ENCODE measurements at regions not wholly inside any gene's neighbourhood (a gene's known extent, or its start where the extent isn't known, plus 50 kb on each side); places are given as distances from the start of the nearest gene placed in this dataset.

DNA sequence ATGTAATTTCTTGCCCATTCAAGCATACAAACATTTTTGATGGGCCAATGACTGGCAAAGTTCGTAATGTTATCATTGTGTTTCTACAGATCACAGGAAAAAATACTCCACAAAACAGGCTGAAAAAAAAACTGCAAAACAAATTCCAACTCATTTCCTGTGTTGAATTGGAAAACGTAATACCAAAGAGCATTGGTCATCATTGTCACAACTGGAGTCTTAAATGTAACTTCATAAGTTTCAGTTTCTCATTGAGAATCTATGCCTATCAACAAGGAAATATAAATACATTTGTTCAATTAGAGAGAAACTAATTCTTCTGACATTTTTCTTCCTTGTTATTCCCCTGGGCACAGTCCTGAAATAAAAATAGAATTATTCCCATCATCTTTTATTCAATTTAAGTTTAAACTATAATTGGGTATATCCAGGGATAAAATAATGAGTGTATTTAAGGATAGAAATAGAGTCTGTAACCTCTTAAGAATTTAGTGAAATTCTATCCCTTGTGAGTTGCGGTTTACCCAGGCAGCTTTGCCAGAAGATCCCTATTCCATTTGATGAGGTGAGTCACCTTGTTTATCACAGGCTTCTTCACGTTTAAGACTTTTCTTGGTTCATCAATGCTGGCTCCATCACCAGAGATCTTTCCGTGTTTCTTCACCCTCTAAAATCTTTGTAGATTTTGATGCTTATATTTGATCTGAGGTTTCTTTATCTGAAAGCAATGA is 112.7 kb upstream of the ITGA1 start:
- Histone ChIP-seq H3K9me2 (ENCODE audit: insufficient read depth, low read length) (no peaks in the 10 kb centered on the region), H3K9ac (ENCODE audit: low read length) (no peak overlapping the region), H3F3A (ENCODE audit: insufficient read depth, low read length, poor library complexity, severe bottlenecking) (no peaks in the 10 kb centered on the region), H3K4me3 (ENCODE audit: low read length) (no peak overlapping the region), H3K36me3 (ENCODE audit: insufficient read depth, low read length) (no peaks in the 10 kb centered on the region), H3K27me3 (ENCODE audit: insufficient read depth, low read depth, low read length) (no peaks in the 10 kb centered on the region), H3K4me2 (ENCODE audit: low read length) (no peak overlapping the region), H3K27ac (ENCODE audit: low read length) (no peak overlapping the region), H3K79me2 (replicated peaks; ENCODE audit: insufficient read depth, low read length) (no peaks in the 10 kb centered on the region), H4K20me1 (ENCODE audit: insufficient read depth) (no peaks in the 10 kb centered on the region), H2AFZ (ENCODE audit: low read depth, low read length) (no peak overlapping the region), H3K9me3 (ENCODE audit: low read length) (no peaks in the 10 kb centered on the region)
- TF ChIP-seq RAD21 (conservative IDR thresholded peaks at IDR 0.05) = no peak
- TF ChIP-seq EZH2 (IDR thresholded peaks at IDR 0.05; ENCODE audit: borderline replicate concordance, insufficient read depth, low read length, poor library complexity, severe bottlenecking) = no peak
- no peak for TF ChIP-seq MXI1 (conservative IDR thresholded peaks at IDR 0.05; ENCODE audit: poor library complexity, severe bottlenecking)
- TF ChIP-seq POLR2AphosphoS5 (IDR thresholded peaks at IDR 0.05) = no peak
- no peak for TF ChIP-seq SMC3 (conservative IDR thresholded peaks at IDR 0.05; ENCODE audit: poor library complexity)
- TF ChIP-seq REST (IDR thresholded peaks at IDR 0.05; ENCODE audit: borderline replicate concordance) = no peak
- TF ChIP-seq TAF1 (IDR thresholded peaks at IDR 0.05; ENCODE audit: low read depth) = no peak
- TF ChIP-seq EP300 (conservative IDR thresholded peaks at IDR 0.05; ENCODE audit: poor library complexity, severe bottlenecking) = no peak
- TF ChIP-seq, protein P1, sequence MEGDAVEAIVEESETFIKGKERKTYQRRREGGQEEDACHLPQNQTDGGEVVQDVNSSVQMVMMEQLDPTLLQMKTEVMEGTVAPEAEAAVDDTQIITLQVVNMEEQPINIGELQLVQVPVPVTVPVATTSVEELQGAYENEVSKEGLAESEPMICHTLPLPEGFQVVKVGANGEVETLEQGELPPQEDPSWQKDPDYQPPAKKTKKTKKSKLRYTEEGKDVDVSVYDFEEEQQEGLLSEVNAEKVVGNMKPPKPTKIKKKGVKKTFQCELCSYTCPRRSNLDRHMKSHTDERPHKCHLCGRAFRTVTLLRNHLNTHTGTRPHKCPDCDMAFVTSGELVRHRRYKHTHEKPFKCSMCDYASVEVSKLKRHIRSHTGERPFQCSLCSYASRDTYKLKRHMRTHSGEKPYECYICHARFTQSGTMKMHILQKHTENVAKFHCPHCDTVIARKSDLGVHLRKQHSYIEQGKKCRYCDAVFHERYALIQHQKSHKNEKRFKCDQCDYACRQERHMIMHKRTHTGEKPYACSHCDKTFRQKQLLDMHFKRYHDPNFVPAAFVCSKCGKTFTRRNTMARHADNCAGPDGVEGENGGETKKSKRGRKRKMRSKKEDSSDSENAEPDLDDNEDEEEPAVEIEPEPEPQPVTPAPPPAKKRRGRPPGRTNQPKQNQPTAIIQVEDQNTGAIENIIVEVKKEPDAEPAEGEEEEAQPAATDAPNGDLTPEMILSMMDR (IDR thresholded peaks at IDR 0.05; ENCODE audit: poor library complexity, severe bottlenecking) = no peak

GRCh38 chr5:52682492-52682891 is 105.2 kb upstream of the ITGA1 start:
- H3K4me2 ChIP-seq (ENCODE audit: low read length) = no peak overlapping the region
- no peaks in the 10 kb centered on the region for H3F3A ChIP-seq (ENCODE audit: insufficient read depth, low read length, poor library complexity, severe bottlenecking)
- no peaks in the 10 kb centered on the region for H4K20me1 ChIP-seq (ENCODE audit: insufficient read depth)
- no peaks in the 10 kb centered on the region for H3K27me3 ChIP-seq (ENCODE audit: insufficient read depth, low read depth, low read length)
- H2AFZ ChIP-seq (ENCODE audit: low read depth, low read length) = no peak overlapping the region
- H3K9ac ChIP-seq (ENCODE audit: low read length) = no peak overlapping the region
- TF ChIP-seq POLR2AphosphoS5 (IDR thresholded peaks at IDR 0.05) (no peak), EZH2 (IDR thresholded peaks at IDR 0.05; ENCODE audit: borderline replicate concordance, insufficient read depth, low read length, poor library complexity, severe bottlenecking) (no peak), MXI1 (conservative IDR thresholded peaks at IDR 0.05; ENCODE audit: poor library complexity, severe bottlenecking) (no peak), RAD21 (conservative IDR thresholded peaks at IDR 0.05) (no peak), EP300 (conservative IDR thresholded peaks at IDR 0.05; ENCODE audit: poor library complexity, severe bottlenecking) (no peak), TAF1 (IDR thresholded peaks at IDR 0.05; ENCODE audit: low read depth) (no peak), REST (IDR thresholded peaks at IDR 0.05; ENCODE audit: borderline replicate concordance) (no peak), SMC3 (conservative IDR thresholded peaks at IDR 0.05; ENCODE audit: poor library complexity) (no peak)
- TF ChIP-seq, protein P1 (IDR thresholded peaks at IDR 0.05; ENCODE audit: poor library complexity, severe bottlenecking) = no peak
- H3K4me3 ChIP-seq (ENCODE audit: low read length) = no peak overlapping the region
- no peaks in the 10 kb centered on the region for H3K36me3 ChIP-seq (ENCODE audit: insufficient read depth, low read length)
- H3K9me3 ChIP-seq (ENCODE audit: low read length) = no peaks in the 10 kb centered on the region
- H3K27ac ChIP-seq (ENCODE audit: low read length) = no peak overlapping the region
- H3K9me2 ChIP-seq (ENCODE audit: insufficient read depth, low read length) = no peaks in the 10 kb centered on the region
- H3K79me2 ChIP-seq (replicated peaks; ENCODE audit: insufficient read depth, low read length) = no peaks in the 10 kb centered on the region
